Stimulated activated naive CD8-positive, alpha-beta T cell treated with anti-CD3 and anti-CD28 coated beads, Interleukin-15, Interleukin-2, amounts not matched to agents 100 U/mL and 50 U/mL, for 24 hours (primary cell): ENCODE measurements at regions not wholly inside any gene's neighbourhood (a gene's known extent, or its start where the extent isn't known, plus 50 kb on each side); places are given as distances from the start of the nearest gene placed in this dataset.
"Not testable (repeated sequence)": the region's sequence is repeated elsewhere in the genome, so short reads cannot be mapped to it uniquely, and the experiment has no call there.

Experiments
- ATAC-seq: fragments of 150-1000 bp; cut with Tn5 transposase; one replicate; pipeline ENCODE4 v1.10.0; 2021
- DNase-seq: peaks from one replicate; pipeline ENCODE4 v3.0.0; 2021

DNA sequence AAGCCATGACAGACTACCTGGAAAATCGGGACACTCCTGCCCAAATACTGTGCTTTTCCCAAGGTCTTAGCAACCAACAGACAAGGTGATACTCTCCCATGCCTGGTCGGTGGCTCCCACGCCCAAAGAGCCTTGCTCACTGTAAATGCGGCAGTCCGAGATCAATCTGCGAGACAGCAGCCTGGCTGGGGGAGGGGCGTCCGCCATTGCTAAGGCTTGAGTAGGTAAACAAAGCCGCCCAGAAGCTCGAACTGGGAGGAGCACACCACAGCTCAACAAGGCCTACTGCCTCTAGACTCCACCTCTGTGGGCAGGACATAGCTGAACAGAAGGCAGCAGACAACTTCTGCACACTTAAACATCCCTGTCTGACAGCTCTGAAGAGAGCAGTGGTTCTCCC is 272.1 kb upstream of the CCNG1 start:
- DNase-seq, result no peak
- no peak for ATAC-seq

DNA sequence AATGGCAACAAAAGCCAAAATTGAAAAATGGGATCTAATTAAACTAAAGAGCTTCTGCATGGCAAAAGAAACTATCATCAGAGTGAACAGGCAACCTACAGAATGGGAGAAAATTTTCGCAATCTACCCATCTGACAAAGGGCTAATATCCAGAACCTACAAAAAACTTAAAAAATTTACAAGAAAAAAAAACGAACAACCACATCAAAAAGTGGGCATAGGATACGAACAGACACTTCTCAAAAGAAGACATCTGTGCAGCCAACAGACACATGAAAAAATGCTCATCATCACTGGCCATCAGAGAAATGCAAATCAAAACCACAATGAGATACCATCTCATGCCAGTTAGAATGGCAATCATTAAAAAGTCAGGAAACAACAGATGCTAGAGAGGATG is 267.2 kb upstream of the CCNG1 start:
- not testable (repeated sequence) for DNase-seq, ATAC-seq

DNA sequence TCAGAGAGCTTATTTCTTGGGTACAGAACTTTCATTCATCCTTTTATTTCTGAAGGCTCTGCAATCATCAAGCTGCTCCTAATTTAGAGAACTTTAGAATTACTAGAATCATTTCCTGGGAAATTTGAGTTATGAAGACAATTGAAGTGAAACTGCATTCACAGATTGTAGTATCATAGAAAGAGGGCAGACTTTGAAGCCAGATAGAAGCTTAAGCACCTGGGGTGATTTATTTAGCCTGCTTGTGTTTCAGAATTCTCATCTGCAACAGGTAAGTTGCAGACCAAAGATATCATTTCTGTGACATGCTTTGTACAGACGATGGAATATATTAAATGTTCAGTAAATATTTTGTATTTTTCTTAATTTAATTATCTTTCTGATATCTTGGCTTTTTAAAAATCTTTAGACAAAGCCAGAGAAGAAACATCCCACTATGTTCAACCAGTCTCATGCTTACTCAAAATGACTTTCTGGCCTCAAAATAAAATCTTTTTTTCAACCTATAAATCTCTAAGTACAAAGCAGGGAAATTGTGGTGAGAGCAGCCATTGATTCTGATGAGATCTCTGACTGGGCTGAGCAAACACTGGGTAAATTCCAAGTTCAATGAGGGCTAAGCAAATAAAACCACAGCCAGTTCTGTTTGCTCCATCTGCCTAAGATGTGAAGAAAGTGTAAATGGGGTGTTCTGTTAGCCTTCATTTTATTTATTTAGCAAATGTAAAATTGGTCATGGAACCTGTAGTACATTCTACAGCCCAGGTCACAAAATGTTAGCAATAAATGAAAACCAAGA is 264.7 kb upstream of the CCNG1 start:
- ATAC-seq, result no peak
- no peak for DNase-seq

DNA sequence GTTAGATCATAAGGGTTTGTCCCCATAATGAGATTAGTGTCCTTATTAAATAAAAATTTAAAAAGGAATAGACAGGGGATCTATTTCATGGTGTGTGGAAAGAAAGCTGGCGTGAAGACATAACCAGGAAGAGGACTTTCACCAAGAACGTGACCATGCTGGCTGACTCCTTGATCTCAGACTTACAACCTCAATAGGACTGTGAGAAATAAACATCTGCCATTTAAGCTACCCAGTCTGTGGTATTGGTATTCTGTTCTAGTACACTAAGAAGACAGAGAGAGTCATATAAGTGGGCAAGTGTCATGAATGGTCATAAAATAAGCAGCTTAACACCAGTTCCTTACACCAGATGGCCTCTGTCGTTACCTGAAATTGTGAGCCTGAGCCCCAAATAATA is 259.4 kb upstream of the CCNG1 start:
- no peak for DNase-seq
- ATAC-seq, result no peak

DNA sequence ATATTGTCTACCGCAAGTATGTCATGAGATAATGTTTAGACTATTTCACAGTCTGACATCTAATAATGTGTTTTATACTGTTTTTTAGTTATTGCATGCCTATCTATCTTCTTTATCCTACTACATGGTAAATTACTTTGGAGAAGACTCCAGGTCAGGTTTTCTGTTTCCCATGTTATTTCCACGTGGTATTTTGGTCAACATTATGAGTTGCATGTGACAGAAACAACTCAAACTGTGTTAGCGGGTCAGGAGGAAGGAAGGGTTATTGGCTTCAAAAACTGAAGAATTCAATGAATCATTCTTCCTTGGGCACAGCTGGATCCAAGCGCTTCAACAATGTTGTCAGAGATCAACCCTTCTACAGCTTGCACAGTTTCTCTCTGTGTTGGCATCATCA is 252.1 kb upstream of the CCNG1 start:
- no peak for DNase-seq
- no peak for ATAC-seq

DNA sequence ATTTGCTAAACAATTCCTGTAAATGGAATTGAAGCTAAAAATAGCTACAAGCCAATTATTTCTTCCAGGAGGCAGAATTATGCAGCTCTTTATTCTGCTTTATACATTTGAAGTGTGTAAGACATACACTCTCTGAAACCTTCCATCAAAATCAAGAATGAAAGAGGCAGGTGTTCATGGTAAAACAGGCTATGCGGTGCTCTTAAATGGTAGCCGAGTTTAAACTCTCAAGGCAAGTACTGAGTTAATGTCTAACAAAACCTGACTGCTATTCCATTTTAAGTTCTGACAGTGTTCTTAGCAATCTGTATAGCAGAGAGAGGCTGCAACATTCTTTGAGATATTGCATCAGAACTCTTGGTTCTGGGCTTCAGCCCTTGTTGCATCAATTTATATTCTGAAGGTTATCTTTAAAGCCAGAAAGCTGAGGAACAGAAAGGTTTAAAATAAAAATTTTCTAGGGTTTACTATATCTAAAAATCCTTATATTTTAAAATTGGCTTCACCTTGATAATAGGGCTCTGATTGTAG is 248.3 kb upstream of the CCNG1 start:
- ATAC-seq, result no peak
- no peak for DNase-seq

DNA sequence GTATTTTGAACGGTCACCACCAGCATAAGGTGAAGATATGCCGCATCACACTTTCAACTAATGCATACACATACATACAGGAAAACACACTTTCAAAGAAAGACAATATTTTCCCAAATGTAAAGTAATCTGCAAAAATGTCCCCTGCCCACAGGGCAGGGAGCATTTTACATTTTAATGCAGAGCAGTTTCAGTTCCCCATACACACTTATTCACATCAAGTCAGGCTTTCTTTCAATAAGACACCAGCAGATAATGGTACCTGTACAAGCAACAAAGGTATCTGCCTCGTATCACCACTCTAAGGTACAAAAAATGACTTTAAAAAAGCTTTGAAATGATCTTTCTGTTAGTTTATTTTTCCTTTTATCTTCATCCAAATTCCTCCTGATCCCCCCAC is 247.1 kb upstream of the CCNG1 start:
- ATAC-seq (no peak), DNase-seq (no peak)

DNA sequence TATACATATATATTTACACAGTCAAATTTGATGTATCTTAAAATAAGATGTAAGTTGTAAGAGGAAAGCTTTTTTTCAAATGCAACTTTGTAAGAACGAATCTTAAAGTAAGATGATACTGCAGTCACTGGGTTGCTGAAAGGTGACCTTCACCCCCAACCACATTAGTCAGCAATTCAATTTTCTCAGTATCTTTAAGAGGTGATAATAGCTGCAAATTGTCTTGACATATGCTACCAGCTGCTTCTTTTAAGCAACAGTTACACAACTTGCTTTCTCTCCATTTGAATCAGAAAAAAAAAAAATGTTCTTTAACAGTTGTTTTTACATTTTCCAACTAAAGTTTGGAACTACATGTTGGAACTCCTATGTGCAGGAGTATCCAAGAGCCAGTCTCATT is 246.6 kb upstream of the CCNG1 start:
- ATAC-seq (no peak), DNase-seq (no peak)

DNA sequence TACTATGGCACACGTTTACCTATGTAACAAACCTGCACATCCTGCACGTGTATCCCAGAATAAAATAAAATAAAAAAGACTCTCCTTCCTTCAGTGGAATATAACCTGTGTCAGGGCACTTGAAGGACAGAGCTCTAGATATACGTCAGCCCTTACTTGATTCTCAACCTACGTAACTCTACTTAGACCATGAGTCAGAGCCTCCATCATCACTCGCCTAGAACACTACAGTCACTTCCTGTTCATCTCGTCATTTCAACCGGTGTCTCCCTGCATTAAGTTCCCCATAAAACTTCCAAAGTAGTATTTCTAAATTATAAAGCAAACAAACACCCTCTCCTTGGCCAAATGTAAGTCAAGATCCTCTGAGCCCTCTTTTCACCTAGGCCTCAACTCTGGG is 243.5 kb upstream of the CCNG1 start:
- ATAC-seq (no peak), DNase-seq (no peak)

DNA sequence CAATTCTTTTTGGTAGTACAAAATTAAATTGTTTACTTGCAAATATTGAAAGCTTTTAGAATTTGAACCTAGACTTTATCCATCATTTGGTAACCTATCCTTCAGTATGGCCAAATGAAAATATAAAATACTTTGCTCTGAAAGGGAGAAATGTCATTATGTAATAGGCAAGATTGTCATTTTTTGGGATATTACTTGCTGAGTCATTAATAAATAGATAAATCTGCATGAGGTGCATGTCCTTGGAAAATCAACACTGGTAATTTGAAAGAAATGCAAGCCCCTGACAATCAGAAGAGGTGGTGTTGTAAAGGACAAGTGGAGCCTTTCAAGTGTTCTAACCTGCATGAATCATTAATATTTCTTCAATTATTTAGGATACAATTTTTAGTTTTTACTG is 231.8 kb upstream of the CCNG1 start:
- DNase-seq (no peak), ATAC-seq (no peak)

DNA sequence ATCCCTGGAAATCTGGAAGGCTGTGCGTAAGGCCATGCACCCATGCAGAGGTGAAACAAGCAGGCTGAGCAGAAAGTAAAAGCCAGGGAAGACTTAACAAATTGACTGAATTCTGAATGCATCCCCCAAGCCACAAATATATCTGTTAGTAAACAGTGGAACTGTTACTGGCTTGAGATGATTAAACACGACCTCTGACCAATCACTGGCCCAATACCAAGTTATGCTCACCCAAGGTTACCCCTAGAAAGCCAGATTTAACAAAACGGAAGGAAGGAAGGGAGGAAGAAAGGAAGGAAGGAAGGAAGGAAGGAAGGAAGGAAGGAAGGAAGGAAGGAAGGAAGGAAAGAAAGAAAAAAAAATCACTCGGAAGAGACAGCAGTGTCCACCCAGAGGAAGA is 215.8 kb upstream of the CCNG1 start:
- no peak for ATAC-seq
- no peak for DNase-seq

DNA sequence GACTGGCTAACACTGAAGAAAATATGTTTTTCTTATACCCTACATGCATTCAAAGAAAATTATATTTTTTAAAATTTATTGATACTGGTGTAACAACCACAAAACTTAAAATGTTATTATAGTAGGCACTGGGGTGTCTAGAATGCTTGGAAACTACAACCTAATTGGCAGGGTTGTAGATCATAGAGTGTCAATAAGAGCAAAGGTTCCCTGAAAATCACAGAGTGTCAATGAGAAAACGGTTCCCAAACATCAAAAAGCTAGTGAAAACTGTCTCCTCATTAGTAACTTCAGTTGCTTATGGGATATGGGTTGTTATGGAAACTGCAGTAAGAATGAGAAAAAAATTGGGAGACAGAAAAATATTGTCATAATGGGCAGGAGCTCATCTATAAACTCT is 214.4 kb upstream of the CCNG1 start:
- ATAC-seq, result no peak
- no peak for DNase-seq

DNA sequence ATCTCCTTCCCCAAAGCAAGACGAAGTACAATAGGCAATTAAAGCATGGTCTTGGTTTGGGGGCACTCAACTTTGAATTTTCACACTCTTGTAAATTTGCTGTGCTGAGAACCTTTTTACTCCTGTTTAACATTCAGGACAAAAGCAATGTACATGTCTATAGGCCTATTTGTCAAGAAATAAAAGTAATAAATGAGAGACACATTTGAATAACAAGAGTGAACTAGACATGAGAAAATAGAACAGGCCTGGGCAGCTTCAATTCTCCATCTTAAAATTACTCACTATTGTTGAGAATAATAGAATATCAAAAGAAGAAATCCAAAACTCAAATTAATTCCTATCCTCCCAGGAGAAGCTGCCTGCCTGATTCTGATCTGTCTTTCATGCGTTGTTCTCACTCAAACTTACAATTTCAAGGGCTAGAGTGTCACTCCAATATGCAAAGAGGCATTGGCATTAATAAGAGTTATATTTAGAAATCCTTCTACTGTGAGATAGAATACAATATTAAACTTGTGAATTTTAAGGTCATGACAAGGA is 192.9 kb upstream of the CCNG1 start:
- no peak for DNase-seq
- ATAC-seq, result no peak

DNA sequence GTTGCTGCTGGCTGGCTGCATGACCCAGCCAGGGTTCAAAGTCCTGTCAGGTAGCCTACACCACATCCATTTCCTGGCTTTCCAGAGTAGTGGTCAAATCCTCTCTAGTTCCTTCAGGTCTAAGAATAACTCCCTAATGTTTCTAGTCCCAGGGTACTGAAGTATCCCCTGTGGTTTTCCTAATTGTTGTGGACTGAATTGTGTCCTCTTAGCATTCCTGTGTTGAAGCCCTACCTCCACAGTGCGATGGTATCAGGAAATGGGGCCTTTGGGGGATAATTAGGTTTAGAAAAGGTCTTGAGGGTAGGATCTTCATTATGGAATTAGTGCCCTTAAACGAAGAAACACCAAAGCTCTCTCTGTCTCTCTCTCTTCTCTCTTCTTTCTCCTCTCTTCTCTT is 191.8 kb upstream of the CCNG1 start:
- ATAC-seq, result no peak
- no peak for DNase-seq

DNA sequence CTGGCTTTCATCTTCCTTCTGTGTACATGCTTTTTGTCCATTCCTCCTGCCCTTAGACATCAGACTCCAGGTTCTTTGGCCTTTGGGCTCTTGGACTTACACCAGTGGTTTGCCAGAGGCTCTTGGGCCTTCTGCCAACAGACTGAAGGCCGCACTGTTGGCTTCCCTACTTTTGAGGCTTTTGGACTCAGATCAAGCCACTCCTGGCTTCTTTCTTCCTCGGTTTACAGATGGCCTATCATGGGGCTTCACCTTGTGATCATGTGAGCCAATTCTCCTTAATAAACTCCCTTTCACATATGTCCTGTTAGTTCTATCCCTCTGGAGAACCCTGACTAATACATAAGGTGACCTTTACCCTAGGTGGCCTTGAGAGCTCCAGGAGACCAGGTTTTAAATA is 189.1 kb upstream of the CCNG1 start:
- no peak for DNase-seq
- ATAC-seq, result no peak

DNA sequence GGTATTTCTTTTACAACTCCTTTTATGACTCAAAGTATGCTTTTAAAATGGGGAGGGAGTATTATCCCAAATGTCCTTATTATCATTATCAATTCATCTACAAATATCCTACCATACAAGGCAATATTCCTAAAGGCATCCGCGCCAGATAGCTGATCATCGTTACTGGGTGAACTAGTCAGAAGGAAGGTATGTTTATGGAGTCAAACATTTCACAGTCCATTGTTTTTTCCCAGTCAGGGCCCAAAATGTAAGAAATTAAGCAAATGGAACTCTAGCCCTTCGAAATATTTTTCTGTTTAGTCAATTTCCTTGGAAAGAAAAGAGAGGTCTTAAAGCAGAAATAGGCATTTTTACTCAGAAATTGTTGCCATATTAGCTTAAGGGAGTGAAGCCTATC is 188.5 kb upstream of the CCNG1 start:
- ATAC-seq, result no peak
- no peak for DNase-seq

DNA sequence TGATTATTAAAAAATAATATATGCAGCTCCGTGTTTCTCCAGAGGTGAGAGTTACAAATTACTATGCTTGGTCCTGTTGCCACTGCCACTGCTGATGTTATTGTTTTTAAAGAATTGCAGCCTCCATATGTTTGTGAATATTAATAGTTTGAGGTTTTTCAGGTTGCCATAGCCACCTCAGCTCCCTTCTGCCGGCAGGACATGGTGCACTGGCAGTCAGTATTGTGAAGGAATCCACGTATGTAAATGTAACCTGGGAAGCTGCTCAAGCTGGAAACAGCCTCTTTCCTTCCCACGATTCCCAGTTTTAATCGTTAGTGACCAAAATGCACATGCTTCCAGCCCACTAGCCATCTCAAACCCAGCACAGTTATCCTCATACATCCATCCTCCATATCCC is 184.4 kb upstream of the CCNG1 start:
- no peak for ATAC-seq
- no peak for DNase-seq

DNA sequence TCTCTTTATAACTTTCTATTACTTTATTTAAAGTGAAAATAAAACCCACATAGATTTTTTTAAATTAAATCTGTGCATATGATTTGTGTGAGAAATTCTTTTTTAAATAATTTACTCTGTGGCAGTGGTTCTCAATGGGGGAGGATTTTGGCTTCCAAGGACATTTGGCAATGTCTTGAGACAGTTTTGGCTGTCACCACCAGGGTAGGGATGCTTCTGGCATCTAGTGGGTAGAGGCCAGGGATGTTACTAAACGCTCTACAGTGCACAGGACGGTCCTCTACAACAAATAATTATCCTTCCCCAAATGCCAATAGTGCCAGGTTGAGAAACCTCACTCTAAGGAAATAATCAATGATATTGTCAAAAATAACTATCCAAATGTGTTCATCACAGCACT is 177.9 kb upstream of the CCNG1 start:
- ATAC-seq, result no peak
- DNase-seq, result no peak

DNA sequence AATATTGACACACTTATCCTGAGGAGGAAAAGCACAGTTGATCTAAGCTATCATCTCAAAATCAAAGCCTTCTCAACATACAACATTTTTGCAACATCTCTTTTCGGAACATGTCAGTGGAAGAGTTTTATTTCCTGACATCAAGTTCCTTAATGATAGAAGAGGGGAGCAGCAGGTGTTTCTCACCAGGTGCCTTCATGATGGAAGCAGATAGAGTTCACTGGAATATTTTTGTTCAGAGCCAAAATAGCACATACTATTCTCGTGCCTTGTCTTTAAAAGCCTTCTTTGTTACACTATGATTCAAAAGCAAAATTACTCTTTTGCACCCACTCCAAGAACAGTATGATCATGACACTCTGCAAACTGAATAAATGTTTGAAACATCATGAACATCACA is 176.9 kb upstream of the CCNG1 start:
- no peak for ATAC-seq
- no peak for DNase-seq

DNA sequence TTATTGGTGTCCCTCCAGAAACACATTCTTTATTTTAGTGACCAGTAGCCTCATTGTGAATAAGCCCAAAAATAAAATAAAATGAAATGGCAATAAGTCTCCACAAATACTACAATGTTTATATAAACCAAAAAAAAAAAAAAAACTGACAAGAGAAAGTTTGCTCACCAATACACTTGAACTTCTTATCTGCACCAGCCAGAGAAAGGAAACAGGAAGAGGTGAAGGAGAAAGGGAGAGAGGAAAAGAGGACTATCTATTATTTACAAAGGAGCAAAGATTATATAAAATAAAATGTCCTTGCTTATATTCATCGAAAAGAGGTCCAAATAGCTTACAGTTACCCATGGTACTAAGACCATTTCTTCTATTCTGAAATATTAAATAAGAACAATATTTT is 176.4 kb upstream of the CCNG1 start:
- DNase-seq (no peak), ATAC-seq (no peak)

DNA sequence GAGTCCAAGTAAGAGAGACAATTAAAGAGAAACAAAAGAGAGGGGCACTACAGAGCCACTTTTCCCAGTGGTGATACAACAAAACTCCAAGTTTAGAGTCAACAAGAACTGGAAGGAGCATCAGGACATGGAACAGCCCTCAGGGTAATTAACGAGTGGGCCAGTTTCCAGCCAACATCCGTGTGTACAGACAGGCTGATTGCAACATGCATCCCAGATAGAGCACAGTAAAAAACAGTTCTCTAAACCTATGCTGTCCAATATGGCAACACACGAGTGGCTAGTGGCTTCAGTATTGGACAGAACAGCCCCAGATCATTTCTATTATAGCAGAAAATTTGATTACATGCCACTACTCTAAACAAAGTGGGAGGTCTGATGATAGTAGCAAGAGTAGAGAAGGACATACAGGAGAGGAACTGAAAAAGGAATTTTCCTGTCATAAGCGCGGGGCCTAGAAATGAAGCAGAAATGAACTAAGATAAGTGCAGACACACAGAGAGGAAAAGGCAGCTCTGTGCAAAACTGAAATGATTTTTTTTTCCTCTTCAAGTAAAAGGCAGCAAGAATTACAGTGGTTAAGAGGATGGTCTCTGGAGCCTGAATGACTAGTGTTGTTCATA is 175.6 kb upstream of the CCNG1 start:
- ATAC-seq, result no peak
- DNase-seq, result no peak

DNA sequence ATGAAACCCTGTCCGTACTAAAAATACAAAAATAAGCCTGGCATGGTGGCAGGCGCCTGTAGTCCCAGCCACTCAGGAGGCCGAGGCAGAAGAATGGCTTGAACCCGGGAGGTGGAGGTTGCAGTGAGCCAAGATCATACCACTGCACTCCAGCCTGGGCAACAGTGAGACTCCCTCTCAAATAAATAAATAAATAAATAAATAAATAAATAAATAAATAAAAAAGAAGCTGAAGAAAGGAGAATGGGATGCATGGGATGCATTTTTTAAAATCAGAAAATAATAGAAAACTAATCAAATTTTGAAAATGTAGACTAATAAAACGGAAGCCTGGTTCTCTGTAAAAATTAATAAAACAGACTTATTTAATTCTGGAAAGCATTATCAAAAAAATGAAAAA is 171.1 kb upstream of the CCNG1 start:
- ATAC-seq, DNase-seq: not testable (repeated sequence)

DNA sequence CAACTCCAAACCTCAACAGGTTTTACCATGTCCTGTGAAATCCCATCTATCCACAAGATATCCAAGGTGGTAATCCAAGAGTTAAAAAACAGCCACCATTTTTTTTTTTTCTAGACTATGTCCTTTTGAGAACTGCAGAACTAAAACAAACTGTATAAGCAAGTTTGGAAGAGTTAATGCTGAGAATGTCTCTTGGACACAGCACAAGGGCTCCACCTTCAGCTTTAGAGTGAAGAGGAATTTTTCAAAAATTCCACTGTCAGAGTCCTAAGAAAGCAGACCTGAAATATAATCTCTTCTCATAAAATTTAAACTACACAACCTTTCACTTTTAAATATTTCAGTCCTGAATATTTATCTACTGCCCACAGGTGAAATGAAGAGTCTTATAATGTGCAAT is 167.8 kb upstream of the CCNG1 start:
- DNase-seq, result no peak
- ATAC-seq, result no peak

DNA sequence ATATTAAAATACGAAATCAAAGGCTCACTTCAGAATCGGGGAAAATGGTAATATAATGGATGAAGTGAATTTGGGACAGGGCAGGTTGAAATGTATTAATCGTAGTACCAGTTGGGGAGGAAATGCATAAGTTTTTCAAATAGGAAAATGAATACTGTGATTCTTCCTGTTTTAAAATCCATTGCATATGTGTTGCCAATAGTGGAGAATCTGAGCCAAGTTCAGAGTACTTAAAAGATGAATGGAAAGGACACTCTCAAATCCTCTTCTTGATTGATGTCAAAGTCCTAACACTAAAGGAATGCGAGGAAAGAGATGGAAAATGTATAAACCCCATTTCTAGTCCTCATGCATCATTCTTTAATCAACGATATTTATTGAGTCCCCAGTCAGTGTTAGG is 160.9 kb upstream of the CCNG1 start:
- ATAC-seq, result no peak
- DNase-seq, result no peak
